Breast epithelium (tissue), 4 donors: ENCODE measurements at regions not wholly inside any gene's neighbourhood (a gene's known extent, or its start where the extent isn't known, plus 50 kb on each side); places are given as distances from the start of the nearest gene placed in this dataset.

Experiments used
- DNase-seq, 2 donors: peaks; one replicate each; pipeline ENCODE4 v3.0.0-alpha.2; 2019; ENCODE audit warnings: low spot score in 2 of 2
- H3K27ac ChIP-seq, 2 donors: fragments of 200-600 bp; sonication (generic) in 1 of 2; one replicate each; pipeline ENCODE4 v1.5.1; 2016 to 2019; ENCODE audit warnings: mild to moderate bottlenecking in 1 of 2
- H3K27me3 ChIP-seq, 2 donors: fragments of 200-600 bp; sonication (generic) in 1 of 2; one replicate each; pipeline versions ENCODE4 v1.5.1 to v1.6.0; 2017 to 2019; ENCODE audit warnings: control low read depth in 1 of 2, mild to moderate bottlenecking in 1 of 2
- H3K36me3 ChIP-seq: fragments of 200-600 bp; one replicate; pipeline ENCODE4 v1.5.1; 2019
- H3K4me1 ChIP-seq, 2 donors: fragments of 200-600 bp; sonication (generic); one replicate each; pipeline ENCODE4 v1.5.1; 2016 to 2019; ENCODE audit warnings: control low read depth in 1 of 2
- H3K4me3 ChIP-seq, 3 donors: fragments of 200-600 bp; sonication (generic); 1 replicate in 2 of 3; 2 replicates in 1 of 3; pipeline ENCODE4 v1.5.1; 2016 to 2019; ENCODE audit warnings: mild to moderate bottlenecking in 3 of 3, moderate library complexity in 2 of 3
- H3K9me3 ChIP-seq, 2 donors: fragments of 200-600 bp; sonication (generic) in 1 of 2; one replicate each; pipeline ENCODE4 v1.5.1; 2016 to 2019; ENCODE audit warnings: control low read depth in 1 of 2
- POLR2A ChIP-seq: fragments of 450-650 bp; IDR thresholded peaks from one replicate; pipeline ENCODE4 v1.6.1; 2016; ENCODE audit warnings: antibody characterized with exemption, mild to moderate bottlenecking, moderate library complexity
- POLR2AphosphoS5 ChIP-seq, 3 donors: sonication (generic); formaldehyde crosslinking; IDR thresholded peaks; one replicate each; pipeline ENCODE4 v1.6.1; 2017; ENCODE audit warnings: antibody characterized with exemption in 3 of 3
- intact Hi-C: fragments of 100-400 bp; cut with DNase I; formaldehyde crosslinking; loops from one replicate; pipeline ENCODE4 v1.15.1; 2023; ENCODE audit warnings: low total_unique reads
- TF ChIP-seq, protein P1 (sequence below), 3 donors: fragments of 450-650 bp; IDR thresholded peaks; one replicate each; pipeline ENCODE4 v1.5.1; 2016 to 2017; ENCODE audit warnings: antibody characterized with exemption in 3 of 3, mild to moderate bottlenecking in 3 of 3, moderate library complexity in 3 of 3

DNA sequence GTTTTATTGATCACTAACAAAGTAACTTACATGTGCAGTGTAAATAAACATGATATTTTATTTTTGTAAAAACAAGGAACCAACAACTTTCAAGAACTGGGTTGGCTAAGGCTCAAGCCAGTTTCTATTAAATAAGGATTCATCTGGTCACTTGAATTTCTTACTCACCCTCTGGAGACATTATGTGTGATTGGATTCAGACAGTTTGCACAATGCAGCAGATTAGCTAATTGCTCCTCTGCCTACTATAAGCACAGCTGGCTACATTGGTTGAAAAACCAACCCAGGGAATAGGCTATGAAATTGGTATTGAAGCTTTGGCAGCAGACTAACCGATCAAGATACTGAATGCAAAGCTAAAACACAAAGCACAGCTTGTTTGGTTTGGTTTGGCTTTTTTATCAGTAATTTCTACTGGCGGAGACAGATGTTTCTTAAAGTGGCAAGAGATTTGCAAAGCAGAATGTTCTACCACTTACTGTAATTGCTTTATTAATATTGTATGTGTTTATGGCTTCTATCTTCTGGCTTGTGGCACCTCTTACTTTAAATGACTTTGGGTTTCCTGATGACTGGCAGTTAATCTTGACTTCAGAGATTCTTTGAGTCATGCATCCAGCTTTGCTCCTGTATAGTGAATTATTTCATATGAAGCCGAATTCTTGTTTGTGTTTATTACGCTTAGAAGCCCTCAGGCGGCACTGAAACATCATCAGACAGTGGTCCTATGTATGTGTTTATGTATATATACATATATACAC is 231.5 kb downstream of the MPDZ start:
- H3K27ac ChIP-seq = no peak overlapping the region
- no peaks in the 10 kb centered on the region for H3K36me3 ChIP-seq
- TF ChIP-seq POLR2AphosphoS5 (IDR thresholded peaks at IDR 0.05) (no peak), POLR2A (no peak)
- TF ChIP-seq, protein P1, sequence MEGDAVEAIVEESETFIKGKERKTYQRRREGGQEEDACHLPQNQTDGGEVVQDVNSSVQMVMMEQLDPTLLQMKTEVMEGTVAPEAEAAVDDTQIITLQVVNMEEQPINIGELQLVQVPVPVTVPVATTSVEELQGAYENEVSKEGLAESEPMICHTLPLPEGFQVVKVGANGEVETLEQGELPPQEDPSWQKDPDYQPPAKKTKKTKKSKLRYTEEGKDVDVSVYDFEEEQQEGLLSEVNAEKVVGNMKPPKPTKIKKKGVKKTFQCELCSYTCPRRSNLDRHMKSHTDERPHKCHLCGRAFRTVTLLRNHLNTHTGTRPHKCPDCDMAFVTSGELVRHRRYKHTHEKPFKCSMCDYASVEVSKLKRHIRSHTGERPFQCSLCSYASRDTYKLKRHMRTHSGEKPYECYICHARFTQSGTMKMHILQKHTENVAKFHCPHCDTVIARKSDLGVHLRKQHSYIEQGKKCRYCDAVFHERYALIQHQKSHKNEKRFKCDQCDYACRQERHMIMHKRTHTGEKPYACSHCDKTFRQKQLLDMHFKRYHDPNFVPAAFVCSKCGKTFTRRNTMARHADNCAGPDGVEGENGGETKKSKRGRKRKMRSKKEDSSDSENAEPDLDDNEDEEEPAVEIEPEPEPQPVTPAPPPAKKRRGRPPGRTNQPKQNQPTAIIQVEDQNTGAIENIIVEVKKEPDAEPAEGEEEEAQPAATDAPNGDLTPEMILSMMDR (IDR thresholded peaks at IDR 0.05) = no peak
- H3K4me1 ChIP-seq = no peaks in the 10 kb centered on the region
- no peak for DNase-seq
- intact Hi-C loops = no loop called here
- no peaks in the 10 kb centered on the region for H3K9me3 ChIP-seq
- H3K4me3 ChIP-seq = no peak overlapping the region
- H3K27me3 ChIP-seq = no peaks in the 10 kb centered on the region

DNA sequence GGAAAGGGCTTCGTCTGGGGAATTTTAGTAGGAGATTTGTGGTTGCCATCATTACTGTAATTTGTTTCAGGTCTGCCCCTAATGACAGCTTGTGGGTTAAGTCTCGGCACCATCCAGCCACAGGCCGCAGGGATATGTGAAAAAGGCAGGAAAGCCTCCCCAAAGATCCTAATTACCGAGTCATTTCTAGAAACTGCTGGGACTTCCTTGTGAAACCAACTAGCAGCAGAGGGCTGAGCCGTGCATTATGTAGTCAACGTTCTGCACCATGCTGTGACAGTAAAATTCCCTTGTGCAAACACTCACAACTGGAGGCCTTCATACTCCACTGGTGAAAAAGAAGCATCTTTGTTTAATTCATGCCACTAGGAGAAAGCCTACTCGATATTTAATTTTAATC is 230.3 kb downstream of the MPDZ start:
- TF ChIP-seq POLR2AphosphoS5 (IDR thresholded peaks at IDR 0.05) (no peak), POLR2A (no peak)
- TF ChIP-seq, protein P1 (IDR thresholded peaks at IDR 0.05) = no peak
- intact Hi-C loops = no loop called here
- H3K36me3 ChIP-seq = no peaks in the 10 kb centered on the region

GRCh38 chr9:13053504-13053903 is 226.0 kb downstream of the MPDZ start:
- Histone ChIP-seq H3K27me3 (no peaks in the 10 kb centered on the region), H3K4me1 (no peaks in the 10 kb centered on the region), H3K36me3 (no peaks in the 10 kb centered on the region), H3K9me3 (no peaks in the 10 kb centered on the region), H3K4me3 (no peak overlapping the region), H3K27ac (no peak overlapping the region)
- TF ChIP-seq, protein P1 (IDR thresholded peaks at IDR 0.05) = no peak
- TF ChIP-seq POLR2A (no peak), POLR2AphosphoS5 (IDR thresholded peaks at IDR 0.05) (no peak)
- DNase-seq = no peak
- intact Hi-C loops = no loop called here

More for the DNA sequence above, 230.3 kb downstream of the MPDZ start:
- no peak for DNase-seq
- H3K4me3 ChIP-seq = no peak overlapping the region
- no peaks in the 10 kb centered on the region for H3K27me3 ChIP-seq
- H3K9me3 ChIP-seq = no peaks in the 10 kb centered on the region
- no peak overlapping the region for H3K27ac ChIP-seq
- no peaks in the 10 kb centered on the region for H3K4me1 ChIP-seq

- Histone ChIP-seq H3K27ac (no peak overlapping the region), H3K27me3 (no peaks in the 10 kb centered on the region), H3K4me1 (no peaks in the 10 kb centered on the region), H3K9me3 (no peaks in the 10 kb centered on the region), H3K36me3 (no peaks in the 10 kb centered on the region), H3K4me3 (no peak overlapping the region)
- DNase-seq = no peak
- intact Hi-C loops = no loop called here
- TF ChIP-seq, protein P1 (IDR thresholded peaks at IDR 0.05) = no peak
- no peak for TF ChIP-seq POLR2AphosphoS5 (IDR thresholded peaks at IDR 0.05)
- TF ChIP-seq POLR2A = no peak
Observed at GRCh38 chr9:13054389-13054788, 225.1 kb downstream of the MPDZ start.
